Peyer's patch (tissue), 4 donors: ENCODE measurements at regions not wholly inside any gene's neighbourhood (a gene's known extent, or its start where the extent isn't known, plus 50 kb on each side); places are given as distances from the start of the nearest gene placed in this dataset.

Experiments
- DNase-seq, 3 donors: peaks; one replicate each; pipeline ENCODE4 v3.0.0-alpha.2; 2017 to 2019
- H3K27ac ChIP-seq, 4 donors: fragments of 200-600 bp; sonication (generic); one replicate each; pipeline ENCODE4 v1.5.1; 2016 to 2019
- H3K27me3 ChIP-seq, 2 donors: fragments of 200-600 bp; sonication (generic); one replicate each; pipeline ENCODE4 v1.5.1; 2019
- H3K36me3 ChIP-seq, 3 donors: fragments of 200-600 bp; sonication (generic); one replicate each; pipeline ENCODE4 v1.5.1; 2016 to 2019
- H3K4me1 ChIP-seq, 4 donors: fragments of 200-600 bp; sonication (generic); one replicate each; pipeline ENCODE4 v1.5.1; 2016 to 2019
- H3K4me3 ChIP-seq, 4 donors: fragments of 200-600 bp; sonication (generic); 1 replicate in 3 of 4; 2 replicates in 1 of 4; pipeline ENCODE4 v1.5.1; 2016 to 2019; ENCODE audit warnings: mild to moderate bottlenecking in 1 of 4
- H3K9me3 ChIP-seq, 4 donors: fragments of 200-600 bp; sonication (generic); one replicate each; pipeline ENCODE4 v1.5.1; 2016 to 2019; ENCODE audit warnings: mild to moderate bottlenecking in 1 of 4
- CTCF ChIP-seq, 6 experiments: fragments of 450-650 bp in 4 of 6; fragments of 200-600 bp in 2 of 6; sonication (generic) in 1 of 6; IDR thresholded peaks; one replicate each; pipeline ENCODE4 v1.5.1; 2017 to 2019; ENCODE audit warnings: antibody characterized with exemption in 6 of 6, mild to moderate bottlenecking in 3 of 6, moderate library complexity in 1 of 6
- POLR2A ChIP-seq, 2 donors: fragments of 450-650 bp; IDR thresholded peaks; one replicate each; pipeline ENCODE4 v1.5.1; 2017; ENCODE audit warnings: antibody characterized with exemption in 2 of 2, mild to moderate bottlenecking in 2 of 2, moderate library complexity in 2 of 2

GRCh38 chr7:110157631-110158362, 933.1 kb upstream of the LRRN3 start:
- no peak overlapping the region for H3K27ac ChIP-seq
- H3K4me1 ChIP-seq: no peaks in the 10 kb centered on the region
- H3K9me3 ChIP-seq: no peaks in the 10 kb centered on the region
- no peak overlapping the region for H3K4me3 ChIP-seq
- no peak for DNase-seq
- TF ChIP-seq POLR2A (IDR thresholded peaks at IDR 0.05): no peak
- TF ChIP-seq CTCF (IDR thresholded peaks at IDR 0.05): no peak
- H3K27me3 ChIP-seq: no peaks in the 10 kb centered on the region
- no peaks in the 10 kb centered on the region for H3K36me3 ChIP-seq

- Histone ChIP-seq H3K4me1 (no peaks in the 10 kb centered on the region), H3K36me3 (no peaks in the 10 kb centered on the region), H3K27ac (no peak overlapping the region), H3K9me3 (no peaks in the 10 kb centered on the region), H3K27me3 (no peaks in the 10 kb centered on the region), H3K4me3 (no peak overlapping the region)
- no peak for DNase-seq
- TF ChIP-seq POLR2A (IDR thresholded peaks at IDR 0.05): no peak
- TF ChIP-seq CTCF (IDR thresholded peaks at IDR 0.05): no peak
These were observed 922.9 kb upstream of the LRRN3 start for GRCh38 chr7:110168010-110168409.

- DNase-seq: no peak
- no peaks in the 10 kb centered on the region for H3K9me3 ChIP-seq
- H3K27ac ChIP-seq: no peak overlapping the region
- H3K4me1 ChIP-seq: no peaks in the 10 kb centered on the region
- TF ChIP-seq CTCF (IDR thresholded peaks at IDR 0.05) (no peak), POLR2A (IDR thresholded peaks at IDR 0.05) (no peak)
- no peaks in the 10 kb centered on the region for H3K36me3 ChIP-seq
- no peak overlapping the region for H3K4me3 ChIP-seq
- no peaks in the 10 kb centered on the region for H3K27me3 ChIP-seq
These were observed 920.1 kb upstream of the LRRN3 start for GRCh38 chr7:110170841-110171240.

GRCh38 chr7:110177463-110177862, 913.5 kb upstream of the LRRN3 start:
- H3K9me3 ChIP-seq: no peaks in the 10 kb centered on the region
- H3K27me3 ChIP-seq: no peaks in the 10 kb centered on the region
- no peak overlapping the region for H3K4me3 ChIP-seq
- TF ChIP-seq POLR2A (IDR thresholded peaks at IDR 0.05) (no peak), CTCF (IDR thresholded peaks at IDR 0.05) (no peak)
- no peak for DNase-seq
- H3K36me3 ChIP-seq: no peaks in the 10 kb centered on the region
- no peak overlapping the region for H3K27ac ChIP-seq
- H3K4me1 ChIP-seq: no peaks in the 10 kb centered on the region

GRCh38 chr7:110179037-110179436, 911.9 kb upstream of the LRRN3 start:
- Histone ChIP-seq H3K4me3 (no peak overlapping the region), H3K9me3 (no peaks in the 10 kb centered on the region), H3K36me3 (no peaks in the 10 kb centered on the region), H3K27me3 (no peaks in the 10 kb centered on the region), H3K4me1 (no peaks in the 10 kb centered on the region), H3K27ac (no peak overlapping the region)
- DNase-seq: no peak
- no peak for TF ChIP-seq POLR2A (IDR thresholded peaks at IDR 0.05)
- TF ChIP-seq CTCF (IDR thresholded peaks at IDR 0.05): no peak

GRCh38 chr7:110181768-110182167, 909.2 kb upstream of the LRRN3 start:
- Histone ChIP-seq H3K4me3 (no peak overlapping the region), H3K9me3 (no peaks in the 10 kb centered on the region), H3K36me3 (no peaks in the 10 kb centered on the region), H3K4me1 (no peaks in the 10 kb centered on the region), H3K27ac (no peak overlapping the region), H3K27me3 (no peaks in the 10 kb centered on the region)
- DNase-seq: no peak
- TF ChIP-seq POLR2A (IDR thresholded peaks at IDR 0.05) (no peak), CTCF (IDR thresholded peaks at IDR 0.05) (no peak)
